Vagina (tissue), 2 donors: ENCODE measurements at regions not wholly inside any gene's neighbourhood (a gene's known extent, or its start where the extent isn't known, plus 50 kb on each side); places are given as distances from the start of the nearest gene placed in this dataset.

Source experiments
- CTCF ChIP-seq, 3 experiments: fragments of 450-650 bp in 2 of 3; fragments of 200-600 bp in 1 of 3; sonication (generic) in 1 of 3; IDR thresholded peaks; one replicate each; pipeline ENCODE4 v1.5.1; 2017 to 2019; ENCODE audit warnings: antibody characterized with exemption in 3 of 3, mild to moderate bottlenecking in 2 of 3, moderate library complexity in 2 of 3
- POLR2A ChIP-seq, 2 donors: fragments of 450-650 bp; IDR thresholded peaks; one replicate each; pipeline ENCODE4 v1.6.1; 2017; ENCODE audit warnings: antibody characterized with exemption in 2 of 2, mild to moderate bottlenecking in 2 of 2, moderate library complexity in 2 of 2
- POLR2AphosphoS5 ChIP-seq, 2 donors: sonication (generic); formaldehyde crosslinking; IDR thresholded peaks; one replicate each; pipeline ENCODE4 v1.9.0; 2017; ENCODE audit warnings: antibody characterized with exemption in 2 of 2, mild to moderate bottlenecking in 2 of 2, low read depth in 1 of 2; ENCODE audit not compliant: insufficient read depth in 1 of 2

GRCh38 chr10:30256084-30256483 lies 93.0 kb downstream of the MTPAP start:
- TF ChIP-seq CTCF (IDR thresholded peaks at IDR 0.05) (no peak), POLR2A (IDR thresholded peaks at IDR 0.05) (no peak), POLR2AphosphoS5 (IDR thresholded peaks at IDR 0.05; ENCODE audit: insufficient read depth in 1 of 2, low read depth in 1 of 2) (no peak)
